ENCODE measurements at regions not wholly inside any gene's neighbourhood (a gene's known extent, or its start where the extent isn't known, plus 50 kb on each side); places are given as distances from the start of the nearest gene placed in this dataset.
"Not testable (repeated sequence)": the region's sequence is repeated elsewhere in the genome, so short reads cannot be mapped to it uniquely, and the experiment has no call there.

GRCh38 chr13:104645786-104646185 lies 1579.6 kb upstream of the SLC10A2 start:
- no peak for DNase-seq

- DNase-seq: no peak
These were observed 1575.1 kb upstream of the SLC10A2 start for GRCh38 chr13:104641309-104641708.

- DNase-seq: no peak
These were observed 1569.7 kb upstream of the SLC10A2 start for GRCh38 chr13:104635879-104636278.

- DNase-seq: no peak
These were observed 1567.8 kb upstream of the SLC10A2 start for GRCh38 chr13:104634016-104634415.

GRCh38 chr13:104632736-104633135 lies 1566.5 kb upstream of the SLC10A2 start:
- DNase-seq: no peak

GRCh38 chr13:104625201-104625600 lies 1559.0 kb upstream of the SLC10A2 start:
- no peak for DNase-seq

- no peak for DNase-seq
These were observed 1550.8 kb upstream of the SLC10A2 start for GRCh38 chr13:104616990-104617389.

- DNase-seq: no peak
These were observed 1548.3 kb upstream of the SLC10A2 start for GRCh38 chr13:104614361-104615145.

- no peak for DNase-seq
These were observed 1542.1 kb upstream of the SLC10A2 start for GRCh38 chr13:104608331-104608730.

- not testable (repeated sequence) for DNase-seq
These were observed 1539.2 kb upstream of the SLC10A2 start for GRCh38 chr13:104605435-104605834.

- DNase-seq: peak; percentile 31
These were observed 1531.4 kb upstream of the SLC10A2 start for GRCh38 chr13:104597546-104598180.

- DNase-seq: no peak
These were observed 1529.3 kb upstream of the SLC10A2 start for GRCh38 chr13:104595511-104595910.

GRCh38 chr13:104594806-104595205 lies 1528.6 kb upstream of the SLC10A2 start:
- no peak for DNase-seq

- no peak for DNase-seq
These were observed 1527.5 kb upstream of the SLC10A2 start for GRCh38 chr13:104593693-104594092.

GRCh38 chr13:104593251-104593576 lies 1527.0 kb upstream of the SLC10A2 start:
- no peak for DNase-seq

- no peak for DNase-seq
These were observed 1526.5 kb upstream of the SLC10A2 start for GRCh38 chr13:104592545-104593250.

- DNase-seq: no peak
These were observed 1525.9 kb upstream of the SLC10A2 start for GRCh38 chr13:104592127-104592526.

- no peak for DNase-seq
These were observed 1520.0 kb upstream of the SLC10A2 start for GRCh38 chr13:104586051-104586746.

- DNase-seq: no peak
These were observed 1518.3 kb upstream of the SLC10A2 start for GRCh38 chr13:104584481-104584880.

- DNase-seq: no peak
These were observed 1514.7 kb upstream of the SLC10A2 start for GRCh38 chr13:104580931-104581330.

- DNase-seq: no peak
These were observed 1511.0 kb upstream of the SLC10A2 start for GRCh38 chr13:104577071-104577815.

GRCh38 chr13:104571893-104572229 lies 1505.6 kb upstream of the SLC10A2 start:
- DNase-seq: no peak
